DOHH2 (cell line): ENCODE measurements at regions not wholly inside any gene's neighbourhood (a gene's known extent, or its start where the extent isn't known, plus 50 kb on each side); places are given as distances from the start of the nearest gene placed in this dataset.

ENCODE experiments used
- H3F3A ChIP-seq: fragments of 200-600 bp; sonication (generic), shearing (Covaris generic); 2 replicates; pipeline ENCODE4 v1.6.0; 2016; ENCODE audit warnings: antibody characterized with exemption, mild to moderate bottlenecking; ENCODE audit not compliant: control insufficient read depth, insufficient read depth
- H3K27ac ChIP-seq: fragments of 200-600 bp; sonication (generic); 2 replicates; pipeline ENCODE4 v1.5.1; 2014; ENCODE audit warnings: low read depth, mild to moderate bottlenecking, low read length, moderate library complexity
- H3K27me3 ChIP-seq: fragments of 200-600 bp; sonication (generic); 2 replicates; pipeline ENCODE4 v1.6.1; 2014; ENCODE audit warnings: mild to moderate bottlenecking, low read length, mixed read lengths; ENCODE audit not compliant: control insufficient read depth
- H3K36me3 ChIP-seq: fragments of 200-600 bp; sonication (generic); 2 replicates; pipeline ENCODE4 v1.6.1; 2014; ENCODE audit warnings: mild to moderate bottlenecking, low read length, moderate library complexity, mixed read lengths; ENCODE audit not compliant: control insufficient read depth
- H3K4me1 ChIP-seq: fragments of 200-600 bp; sonication (generic); 2 replicates; pipeline ENCODE4 v1.6.1; 2014; ENCODE audit warnings: mild to moderate bottlenecking, low read length, mixed read lengths; ENCODE audit not compliant: control insufficient read depth
- H3K4me2 ChIP-seq: fragments of 200-600 bp; sonication (generic); 2 replicates; pipeline ENCODE4 v1.6.0; 2014; ENCODE audit warnings: mild to moderate bottlenecking, low read length, moderate library complexity
- H3K4me3 ChIP-seq: fragments of 200-600 bp; sonication (generic); 2 replicates; pipeline ENCODE4 v1.5.1; 2014; ENCODE audit warnings: mild to moderate bottlenecking, low read length, mixed read lengths
- H3K79me2 ChIP-seq: fragments of 200-600 bp; sonication (generic); 2 replicates; pipeline ENCODE4 v1.6.1; 2014; ENCODE audit warnings: mild to moderate bottlenecking, low read length, mixed read lengths; ENCODE audit not compliant: control insufficient read depth
- H3K9me2 ChIP-seq: fragments of 200-600 bp; sonication (generic); replicated peaks from 2 replicates; pipeline ENCODE4 v1.6.1; 2014; ENCODE audit warnings: mild to moderate bottlenecking, low read length, mixed read lengths; ENCODE audit not compliant: control insufficient read depth
- H3K9me3 ChIP-seq: fragments of 200-600 bp; sonication (generic); 2 replicates; pipeline ENCODE4 v1.6.1; 2014; ENCODE audit warnings: antibody characterized with exemption, low read length, mixed read lengths; ENCODE audit not compliant: control insufficient read depth, insufficient read depth
- H4K20me1 ChIP-seq: fragments of 200-600 bp; sonication (generic); 2 replicates; pipeline ENCODE4 v1.6.0; 2014; ENCODE audit warnings: low read depth, mild to moderate bottlenecking, antibody characterized with exemption, low read length, moderate library complexity; ENCODE audit not compliant: control insufficient read depth, insufficient read depth
- EZH2phosphoT487 ChIP-seq: fragments of 200-600 bp; sonication (generic); IDR thresholded peaks from 2 replicates; pipeline ENCODE4 v1.6.1; 2017; ENCODE audit warnings: borderline replicate concordance, mild to moderate bottlenecking, antibody characterized with exemption, low read length, moderate library complexity, mixed read lengths
- TF ChIP-seq, protein P1 (sequence below): fragments of 200-600 bp; sonication (generic); IDR thresholded peaks from one replicate; pipeline ENCODE4 v1.5.1; 2014; ENCODE audit warnings: antibody characterized with exemption, mild to moderate bottlenecking, low read depth, low read length; ENCODE audit not compliant: poor library complexity, severe bottlenecking

GRCh38 chr14:46091819-46092218 lies 559.8 kb downstream of the RPL10L start:
- H3K79me2 ChIP-seq = no peaks in the 10 kb centered on the region
- TF ChIP-seq, protein P1, sequence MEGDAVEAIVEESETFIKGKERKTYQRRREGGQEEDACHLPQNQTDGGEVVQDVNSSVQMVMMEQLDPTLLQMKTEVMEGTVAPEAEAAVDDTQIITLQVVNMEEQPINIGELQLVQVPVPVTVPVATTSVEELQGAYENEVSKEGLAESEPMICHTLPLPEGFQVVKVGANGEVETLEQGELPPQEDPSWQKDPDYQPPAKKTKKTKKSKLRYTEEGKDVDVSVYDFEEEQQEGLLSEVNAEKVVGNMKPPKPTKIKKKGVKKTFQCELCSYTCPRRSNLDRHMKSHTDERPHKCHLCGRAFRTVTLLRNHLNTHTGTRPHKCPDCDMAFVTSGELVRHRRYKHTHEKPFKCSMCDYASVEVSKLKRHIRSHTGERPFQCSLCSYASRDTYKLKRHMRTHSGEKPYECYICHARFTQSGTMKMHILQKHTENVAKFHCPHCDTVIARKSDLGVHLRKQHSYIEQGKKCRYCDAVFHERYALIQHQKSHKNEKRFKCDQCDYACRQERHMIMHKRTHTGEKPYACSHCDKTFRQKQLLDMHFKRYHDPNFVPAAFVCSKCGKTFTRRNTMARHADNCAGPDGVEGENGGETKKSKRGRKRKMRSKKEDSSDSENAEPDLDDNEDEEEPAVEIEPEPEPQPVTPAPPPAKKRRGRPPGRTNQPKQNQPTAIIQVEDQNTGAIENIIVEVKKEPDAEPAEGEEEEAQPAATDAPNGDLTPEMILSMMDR = no peak
- TF ChIP-seq EZH2phosphoT487 = no peak
- H3K4me1 ChIP-seq = no peaks in the 10 kb centered on the region
- no peak overlapping the region for H3K4me2 ChIP-seq
- H3K27me3 ChIP-seq = no peaks in the 10 kb centered on the region
- H3F3A ChIP-seq = no peaks in the 10 kb centered on the region
- no peaks in the 10 kb centered on the region for H4K20me1 ChIP-seq
- no peak overlapping the region for H3K27ac ChIP-seq
- H3K4me3 ChIP-seq = no peak overlapping the region
- no peaks in the 10 kb centered on the region for H3K9me3 ChIP-seq
- H3K9me2 ChIP-seq = no peaks in the 10 kb centered on the region
- H3K36me3 ChIP-seq = no peaks in the 10 kb centered on the region

GRCh38 chr14:46087604-46088003 lies 564.0 kb downstream of the RPL10L start:
- no peaks in the 10 kb centered on the region for H3K36me3 ChIP-seq
- no peaks in the 10 kb centered on the region for H3K79me2 ChIP-seq
- H3K9me3 ChIP-seq = no peaks in the 10 kb centered on the region
- H4K20me1 ChIP-seq = no peaks in the 10 kb centered on the region
- H3K4me2 ChIP-seq = no peak overlapping the region
- TF ChIP-seq, protein P1 = no peak
- TF ChIP-seq EZH2phosphoT487 = no peak
- H3F3A ChIP-seq = no peaks in the 10 kb centered on the region
- no peak overlapping the region for H3K27ac ChIP-seq
- no peaks in the 10 kb centered on the region for H3K27me3 ChIP-seq
- no peaks in the 10 kb centered on the region for H3K9me2 ChIP-seq
- H3K4me3 ChIP-seq = no peak overlapping the region
- no peaks in the 10 kb centered on the region for H3K4me1 ChIP-seq

DNA sequence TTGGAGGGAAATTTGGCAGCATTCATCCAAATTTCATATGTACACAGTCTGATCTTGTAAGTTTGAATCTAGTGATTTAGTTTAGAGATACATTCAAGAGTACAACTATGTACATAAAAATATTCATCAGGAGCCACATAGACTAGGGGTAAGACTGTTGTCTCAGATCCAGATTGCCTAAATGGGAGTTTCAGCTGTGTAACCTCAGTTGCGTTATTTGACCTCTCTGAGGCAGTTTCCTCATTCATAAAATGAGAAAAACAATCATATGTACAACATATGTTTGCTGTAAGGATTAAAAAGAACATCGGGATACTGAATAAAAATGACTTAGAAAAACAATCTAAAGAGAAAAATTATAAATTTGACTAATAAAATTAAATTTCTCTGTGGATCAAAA lies 577.5 kb downstream of the RPL10L start:
- H3K27me3 ChIP-seq = no peaks in the 10 kb centered on the region
- no peak for TF ChIP-seq EZH2phosphoT487
- TF ChIP-seq, protein P1 = no peak
- H3K9me3 ChIP-seq = no peaks in the 10 kb centered on the region
- no peaks in the 10 kb centered on the region for H3K4me1 ChIP-seq
- no peaks in the 10 kb centered on the region for H3K9me2 ChIP-seq
- no peak overlapping the region for H3K27ac ChIP-seq
- H3K79me2 ChIP-seq = no peaks in the 10 kb centered on the region
- H4K20me1 ChIP-seq = no peaks in the 10 kb centered on the region
- H3K4me3 ChIP-seq = no peak overlapping the region
- H3K36me3 ChIP-seq = no peaks in the 10 kb centered on the region
- H3K4me2 ChIP-seq = no peak overlapping the region
- no peaks in the 10 kb centered on the region for H3F3A ChIP-seq

DNA sequence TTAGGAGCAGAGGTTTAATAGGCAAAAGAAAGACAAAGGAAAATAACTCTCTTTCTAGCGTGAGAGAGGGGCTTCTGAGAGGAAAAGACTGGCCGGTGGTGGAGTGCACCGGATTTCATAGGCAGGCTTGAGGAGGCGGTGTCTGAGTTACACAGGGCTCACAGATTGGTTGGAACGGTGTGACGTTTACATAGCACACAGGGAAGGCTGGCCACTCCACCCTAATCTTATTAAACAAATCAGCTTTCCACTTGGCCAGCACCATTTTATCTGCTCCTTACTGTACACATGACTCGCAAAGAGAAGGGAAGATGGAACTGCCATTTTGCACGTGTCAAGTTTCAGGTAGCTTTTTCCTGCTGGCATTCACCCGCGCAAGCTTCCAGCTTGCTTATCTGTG lies 587.7 kb downstream of the RPL10L start:
- no peak overlapping the region for H3K4me2 ChIP-seq
- H3K9me2 ChIP-seq = no peaks in the 10 kb centered on the region
- H3F3A ChIP-seq = no peaks in the 10 kb centered on the region
- H3K4me1 ChIP-seq = no peaks in the 10 kb centered on the region
- no peaks in the 10 kb centered on the region for H3K27me3 ChIP-seq
- no peak overlapping the region for H3K27ac ChIP-seq
- H3K79me2 ChIP-seq = no peaks in the 10 kb centered on the region
- H3K36me3 ChIP-seq = no peaks in the 10 kb centered on the region
- no peak overlapping the region for H3K4me3 ChIP-seq
- TF ChIP-seq, protein P1 = no peak
- TF ChIP-seq EZH2phosphoT487 = no peak
- H4K20me1 ChIP-seq = no peaks in the 10 kb centered on the region
- no peaks in the 10 kb centered on the region for H3K9me3 ChIP-seq
